Cardiac fibroblast (primary cell): ENCODE measurements at regions not wholly inside any gene's neighbourhood (a gene's known extent, or its start where the extent isn't known, plus 50 kb on each side); places are given as distances from the start of the nearest gene placed in this dataset.
A peak's percentile ranks its signal among the peaks of the same experiment; 100 is the strongest.
"Not testable (repeated sequence)": the region's sequence is repeated elsewhere in the genome, so short reads cannot be mapped to it uniquely, and the experiment has no call there.

ENCODE experiments used
- DNase-seq, 2 donors: peaks; one replicate each; pipeline versions ENCODE4 v3.0.0 to v3.0.0-alpha.2; 2010; ENCODE audit warnings: low read depth in 2 of 2
- H3K4me3 ChIP-seq, 2 donors: replicated peaks in 1 of 2; 1 replicate in 1 of 2; 2 replicates in 1 of 2; pipeline ENCODE4 v1.5.1; 2011; ENCODE audit warnings: low read depth in 2 of 2, low read length in 2 of 2, mild to moderate bottlenecking in 2 of 2, moderate library complexity in 1 of 2
- TF ChIP-seq, protein P1 (sequence below): IDR thresholded peaks from one replicate; pipeline ENCODE4 v1.5.1; 2011; ENCODE audit warnings: low read depth, mild to moderate bottlenecking, low read length, inconsistent platforms

DNA sequence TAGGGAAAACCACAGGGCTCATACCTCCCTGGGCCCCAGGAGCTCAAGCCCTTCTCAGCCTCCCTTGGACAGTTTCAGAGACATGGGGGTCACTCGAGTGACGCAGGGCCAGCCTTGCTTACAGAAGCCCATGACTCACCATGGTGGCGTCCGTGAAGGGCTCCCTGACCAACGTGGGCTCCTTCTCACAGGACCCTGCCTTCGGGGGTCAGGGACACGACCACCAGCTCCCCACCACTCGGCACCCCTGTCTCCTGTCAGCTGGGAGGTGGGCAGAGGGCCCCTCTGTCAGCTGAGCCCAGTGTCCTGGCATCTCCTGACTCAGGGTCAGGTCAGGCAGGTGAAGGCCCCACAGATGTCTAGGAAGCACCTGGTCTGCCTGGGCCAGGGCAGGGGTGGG, 126.3 kb upstream of the ANO1 start:
- no peak for DNase-seq
- TF ChIP-seq, protein P1, sequence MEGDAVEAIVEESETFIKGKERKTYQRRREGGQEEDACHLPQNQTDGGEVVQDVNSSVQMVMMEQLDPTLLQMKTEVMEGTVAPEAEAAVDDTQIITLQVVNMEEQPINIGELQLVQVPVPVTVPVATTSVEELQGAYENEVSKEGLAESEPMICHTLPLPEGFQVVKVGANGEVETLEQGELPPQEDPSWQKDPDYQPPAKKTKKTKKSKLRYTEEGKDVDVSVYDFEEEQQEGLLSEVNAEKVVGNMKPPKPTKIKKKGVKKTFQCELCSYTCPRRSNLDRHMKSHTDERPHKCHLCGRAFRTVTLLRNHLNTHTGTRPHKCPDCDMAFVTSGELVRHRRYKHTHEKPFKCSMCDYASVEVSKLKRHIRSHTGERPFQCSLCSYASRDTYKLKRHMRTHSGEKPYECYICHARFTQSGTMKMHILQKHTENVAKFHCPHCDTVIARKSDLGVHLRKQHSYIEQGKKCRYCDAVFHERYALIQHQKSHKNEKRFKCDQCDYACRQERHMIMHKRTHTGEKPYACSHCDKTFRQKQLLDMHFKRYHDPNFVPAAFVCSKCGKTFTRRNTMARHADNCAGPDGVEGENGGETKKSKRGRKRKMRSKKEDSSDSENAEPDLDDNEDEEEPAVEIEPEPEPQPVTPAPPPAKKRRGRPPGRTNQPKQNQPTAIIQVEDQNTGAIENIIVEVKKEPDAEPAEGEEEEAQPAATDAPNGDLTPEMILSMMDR, result no peak

DNA sequence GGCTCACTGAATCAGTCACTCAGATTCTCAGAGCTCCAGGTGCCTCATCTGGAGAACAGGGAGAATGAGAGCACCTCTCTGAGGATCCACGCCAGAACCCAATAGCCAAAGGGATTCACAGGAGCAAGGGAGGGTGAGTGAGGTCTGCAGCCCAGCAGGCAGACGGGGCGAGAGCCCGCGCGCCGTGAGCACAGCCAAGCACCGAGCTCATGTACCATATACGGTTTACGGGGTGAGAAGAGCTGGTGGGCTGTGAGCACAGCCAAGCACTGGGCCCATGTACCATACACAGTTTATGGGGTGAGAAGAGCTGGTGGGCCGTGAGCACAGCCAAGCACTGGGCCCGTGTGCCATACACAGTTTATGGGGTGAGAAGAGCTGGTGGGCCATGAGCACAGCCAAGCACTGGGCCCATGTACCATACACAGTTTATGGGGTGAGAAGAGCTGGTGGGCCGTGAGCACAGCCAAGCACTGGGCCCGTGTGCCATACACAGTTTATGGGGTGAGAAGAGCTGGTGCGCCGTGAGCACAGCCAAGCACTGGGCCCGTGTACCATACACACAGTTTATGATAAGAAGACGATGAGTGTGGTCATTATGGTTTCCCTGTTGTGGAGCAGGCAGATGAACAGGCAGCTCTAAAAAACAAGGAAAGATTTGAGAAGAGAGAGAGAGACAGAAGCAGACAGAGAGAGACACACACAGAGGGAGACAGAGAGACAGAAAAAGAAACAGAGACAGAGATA, 125.7 kb upstream of the ANO1 start:
- not testable (repeated sequence) for H3K4me3 ChIP-seq, DNase-seq

More for the DNA sequence above, 126.3 kb upstream of the ANO1 start:
- no peak overlapping the region for H3K4me3 ChIP-seq

DNA sequence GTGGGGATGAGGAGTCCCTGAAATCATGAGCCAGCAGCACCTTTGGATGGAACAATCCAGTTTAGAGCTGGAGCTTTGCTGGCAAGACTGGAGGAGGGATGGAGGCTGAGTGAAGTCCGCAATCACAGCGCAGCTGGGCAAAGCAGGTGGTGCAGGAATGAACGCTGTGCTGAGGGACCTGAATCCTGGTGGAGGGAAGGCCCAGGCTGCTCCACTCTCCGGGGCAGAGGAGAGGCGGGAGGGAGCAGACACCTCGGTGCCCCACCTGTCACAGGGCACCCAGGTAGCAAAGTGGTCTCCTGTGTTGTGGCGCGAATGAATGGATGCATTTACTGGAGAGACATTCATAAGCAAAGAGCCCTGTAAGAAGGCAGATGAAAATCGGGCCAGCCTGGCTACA, 124.8 kb upstream of the ANO1 start:
- no peak for DNase-seq
- TF ChIP-seq, protein P1, result no peak

DNA sequence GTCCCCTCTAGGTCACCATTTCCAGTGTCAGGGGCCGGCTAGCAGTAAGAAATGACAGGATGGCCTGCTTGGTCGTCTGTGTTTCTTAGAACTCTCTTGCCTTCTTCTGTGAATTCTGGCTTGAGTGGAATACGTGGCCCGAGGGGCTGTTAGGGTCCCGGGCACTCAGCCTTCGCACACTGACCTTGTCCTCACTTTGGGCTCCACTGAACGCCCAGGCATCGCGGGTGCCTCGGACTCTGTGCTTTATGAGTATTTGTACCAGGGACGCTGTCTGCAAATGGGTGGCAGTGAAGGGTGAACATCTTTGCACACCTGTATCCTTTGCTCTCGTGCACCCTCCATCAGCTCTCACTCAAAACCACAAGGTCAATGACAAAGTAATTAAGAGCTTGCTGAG, 123.4 kb upstream of the ANO1 start:
- H3K4me3 ChIP-seq, result no peak overlapping the region
- DNase-seq, result no peak
- TF ChIP-seq, protein P1, result no peak

More for the DNA sequence above, 124.8 kb upstream of the ANO1 start:
- H3K4me3 ChIP-seq, result no peak overlapping the region

DNA sequence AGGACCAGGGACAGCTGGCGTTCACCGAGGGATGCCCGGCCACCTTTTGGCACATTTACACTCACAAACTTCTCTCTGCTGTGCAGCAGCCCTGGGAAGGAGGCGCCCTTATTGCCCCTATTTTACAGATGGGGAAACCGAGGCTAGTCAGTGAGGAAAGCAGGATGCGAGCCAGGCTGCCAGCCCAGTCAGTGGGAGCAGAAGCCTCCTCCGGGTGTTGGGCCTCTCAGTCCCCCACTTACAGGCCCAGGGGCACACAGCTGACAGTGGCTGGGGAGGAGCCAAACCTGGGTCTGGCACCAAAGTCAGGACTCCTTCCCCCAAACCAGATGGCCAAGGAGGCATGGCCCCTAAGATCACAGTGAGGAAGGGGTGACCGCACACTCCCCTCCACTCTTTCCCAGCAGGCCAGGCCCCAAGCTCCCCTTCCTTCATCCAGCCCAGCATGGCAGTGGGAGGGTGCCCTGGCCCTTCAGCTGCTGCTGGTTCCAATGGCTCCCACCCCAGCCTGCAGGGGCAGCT, 121.4 kb upstream of the ANO1 start:
- DNase-seq, result no peak
- TF ChIP-seq, protein P1, result no peak
- H3K4me3 ChIP-seq, result no peak overlapping the region

- TF ChIP-seq, protein P1, result no peak
- no peak for DNase-seq
Measured at GRCh38 chr11:69957849-69958248, 120.3 kb upstream of the ANO1 start.

GRCh38 chr11:69958308-69958707, 119.8 kb upstream of the ANO1 start:
- peak in 1 of 2 donors; percentile 57 for DNase-seq
- TF ChIP-seq, protein P1, result no peak
- H3K4me3 ChIP-seq, result no peak overlapping the region

More at GRCh38 chr11:69957849-69958248, 120.3 kb upstream of the ANO1 start:
- H3K4me3 ChIP-seq, result no peak overlapping the region
